H1 (cell line): ENCODE measurements at regions not wholly inside any gene's neighbourhood (a gene's known extent, or its start where the extent isn't known, plus 50 kb on each side); places are given as distances from the start of the nearest gene placed in this dataset.

Source experiments
- RAD21 ChIP-seq, 2 experiments: IDR thresholded peaks in 1 of 2; conservative IDR thresholded peaks in 1 of 2; 2 replicates each; pipeline ENCODE4 v1.6.1; 2011; ENCODE audit warnings: low read depth in 2 of 2, low read length in 2 of 2, improper control_type of control experiment in 1 of 2, inconsistent platforms in 1 of 2, mild to moderate bottlenecking in 1 of 2, moderate library complexity in 1 of 2
- ZNF274 ChIP-seq: IDR thresholded peaks from 2 replicates; pipeline ENCODE4 v1.7.0; 2012; ENCODE audit warnings: low read length, borderline replicate concordance; ENCODE audit errors: extremely low read depth

GRCh38 chr12:11553871-11554533 is 95.5 kb upstream of the ETV6 start (continued):
- TF ChIP-seq RAD21 (IDR thresholded peaks at IDR 0.05 in 1 of 2, conservative IDR thresholded peaks at IDR 0.05 in 1 of 2; ENCODE audit: low read depth in 2 of 2, low read length in 2 of 2), result peak; percentile 75 to 79
- no peak for TF ChIP-seq ZNF274
